B cell (primary cell): ENCODE measurements at regions not wholly inside any gene's neighbourhood (a gene's known extent, or its start where the extent isn't known, plus 50 kb on each side); places are given as distances from the start of the nearest gene placed in this dataset.

Source experiments
- ATAC-seq: fragments of 200-7000 bp; cut with Tn5 transposase; one replicate; pipeline ENCODE4 v1.10.0; 2021; ENCODE audit warnings: low read depth, mild to moderate bottlenecking, moderate number of reproducible peaks, moderate library complexity
- CTCF ChIA-PET: fragments of 350-600 bp; sonication (Branson Sonifier 250); formaldehyde crosslinking; loops from one replicate; lab custom pipeline; 2021; ENCODE audit warnings: antibody characterized with exemption, inconsistent platforms; lab: Charles Lee
- POLR2A ChIA-PET: fragments of 350-600 bp; sonication (Branson Sonifier 250); formaldehyde crosslinking; loops from one replicate; lab custom pipeline; 2021; ENCODE audit warnings: antibody characterized with exemption; lab: Charles Lee
- DNase-seq: peaks from one replicate; pipeline ENCODE4 v3.0.0; 2013
- H2AFZ ChIP-seq: 2 replicates; pipeline ENCODE4 v1.6.1; 2012; ENCODE audit warnings: mild to moderate bottlenecking, low read depth, low read length; ENCODE audit not compliant: insufficient read depth, poor library complexity, severe bottlenecking
- H3K27ac ChIP-seq, 2 donors: 1 replicate in 1 of 2; 2 replicates in 1 of 2; pipeline ENCODE4 v1.5.1; 2012 to 2013; ENCODE audit warnings: low read length in 2 of 2, mild to moderate bottlenecking in 2 of 2, moderate library complexity in 1 of 2
- H3K27me3 ChIP-seq, 4 experiments: fragments of 200-600 bp in 1 of 4; sonication (generic) in 1 of 4; replicated peaks in 1 of 4; 1 replicate in 2 of 4; 2 replicates in 2 of 4; pipeline versions ENCODE4 v1.6.1 to v1.7.0; 2013 to 2016; ENCODE audit warnings: low read length in 3 of 4, mild to moderate bottlenecking in 2 of 4, mixed read lengths in 1 of 4, moderate library complexity in 1 of 4; ENCODE audit not compliant: insufficient read depth in 4 of 4, control insufficient read depth in 3 of 4; ENCODE audit errors: control extremely low read depth in 1 of 4
- H3K36me3 ChIP-seq, 2 experiments: replicated peaks in 1 of 2; 1 replicate in 1 of 2; 2 replicates in 1 of 2; pipeline versions ENCODE4 v1.6.1 to v1.7.1; 2013; ENCODE audit warnings: low read length in 1 of 2; ENCODE audit not compliant: insufficient read depth in 2 of 2, control insufficient read depth in 1 of 2; ENCODE audit errors: control extremely low read depth in 1 of 2, extremely low read depth in 1 of 2
- H3K4me1 ChIP-seq, 2 donors: fragments of 200-600 bp in 1 of 2; sonication (generic) in 1 of 2; 1 replicate in 1 of 2; 2 replicates in 1 of 2; pipeline versions ENCODE4 v1.5.1 to v1.6.1; 2013 to 2017; ENCODE audit warnings: low read length in 2 of 2; ENCODE audit not compliant: control insufficient read depth in 2 of 2, insufficient read depth in 2 of 2
- H3K4me2 ChIP-seq: replicated peaks from 2 replicates; pipeline ENCODE3; 2012; ENCODE audit warnings: mild to moderate bottlenecking, low read depth, low read length; ENCODE audit not compliant: poor library complexity, severe bottlenecking
- H3K4me3 ChIP-seq, 5 experiments: fragments of 200-600 bp in 1 of 5; sonication (generic) in 1 of 5; 1 replicate in 3 of 5; 2 replicates in 2 of 5; pipeline versions ENCODE4 v1.5.1 to v1.7.0; 2011 to 2016; ENCODE audit warnings: low read length in 4 of 5, mild to moderate bottlenecking in 4 of 5, low read depth in 2 of 5, control low read depth in 1 of 5, moderate library complexity in 1 of 5; ENCODE audit not compliant: insufficient read depth in 1 of 5; ENCODE audit errors: control extremely low read depth in 1 of 5, extremely low read depth in 1 of 5
- H3K79me2 ChIP-seq: fragments of 200-600 bp; sonication (generic); one replicate; pipeline ENCODE4 v1.6.0; 2016; ENCODE audit warnings: low read length; ENCODE audit not compliant: control insufficient read depth, insufficient read depth
- H3K9ac ChIP-seq: fragments of 200-600 bp; sonication (generic); 2 replicates; pipeline ENCODE4 v1.6.1; 2017; ENCODE audit warnings: mild to moderate bottlenecking, low read length, moderate library complexity
- H3K9me3 ChIP-seq, 3 donors: one replicate each; pipeline versions ENCODE4 v1.6.1 to v1.7.1; 2013; ENCODE audit warnings: low read length in 2 of 3; ENCODE audit not compliant: control insufficient read depth in 2 of 3, insufficient read depth in 1 of 3; ENCODE audit errors: control extremely low read depth in 1 of 3
- H4K20me1 ChIP-seq: 2 replicates; pipeline ENCODE4 v1.6.0; 2012; ENCODE audit warnings: mild to moderate bottlenecking, low read length; ENCODE audit not compliant: insufficient read depth, control insufficient read depth, poor library complexity, severe bottlenecking
- H3K27ac Mint-ChIP-seq: one replicate; pipeline ENCODE4 v1.8.0; 2021; ENCODE audit warnings: mixed read lengths
- H3K27me3 Mint-ChIP-seq: one replicate; pipeline ENCODE4 v1.8.0; 2021; ENCODE audit warnings: mixed read lengths
- H3K4me1 Mint-ChIP-seq: one replicate; pipeline ENCODE4 v1.8.0; 2021; ENCODE audit warnings: mixed read lengths
- H3K4me3 Mint-ChIP-seq: one replicate; pipeline ENCODE4 v1.8.0; 2021; ENCODE audit warnings: mixed read lengths
- H3K9me3 Mint-ChIP-seq: one replicate; pipeline ENCODE4 v1.8.0; 2022; ENCODE audit warnings: mixed read lengths; ENCODE audit not compliant: insufficient read depth
- EZH2 ChIP-seq: IDR thresholded peaks from 2 replicates; pipeline ENCODE4 v1.6.1; 2012; ENCODE audit warnings: borderline replicate concordance, low read depth, mild to moderate bottlenecking, moderate library complexity, low read length; ENCODE audit not compliant: insufficient read depth, poor library complexity, severe bottlenecking
- WGBS: methylation state at CpG from one replicate; pipeline ENCODE4 v1.1.5; 2013; ENCODE audit warnings: missing lambda C conversion rate; ENCODE audit not compliant: insufficient coverage; 5-methylcytosine and 5-hydroxymethylcytosine counted together
- intact Hi-C: fragments of 100-400 bp; cut with micrococcal nuclease; formaldehyde crosslinking; loops from one replicate; pipeline ENCODE4 v1.10.0; 2022
- TF ChIP-seq, protein P1 (sequence below): fragments of 200-600 bp; IDR thresholded peaks from one replicate; pipeline ENCODE4 v1.8.0; 2022; ENCODE audit warnings: antibody characterized with exemption, mild to moderate bottlenecking

DNA sequence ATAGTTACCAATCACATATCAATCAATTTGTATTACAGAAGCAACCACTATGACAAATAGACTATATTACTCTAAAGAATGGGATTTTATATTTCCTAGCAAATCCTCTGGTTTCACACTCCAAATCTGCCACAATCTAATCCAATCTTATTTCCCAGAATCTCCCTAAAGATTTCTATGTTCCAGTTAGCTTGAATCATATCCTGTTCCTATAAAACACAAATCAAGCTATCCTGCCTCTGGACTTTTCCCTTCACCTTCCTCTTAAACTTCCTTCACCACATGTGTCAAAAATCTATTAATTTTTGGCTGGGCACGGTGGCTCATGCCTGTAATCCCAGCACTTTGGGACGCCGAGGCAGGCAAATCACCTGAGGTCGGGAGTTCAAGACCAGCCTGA is 50.0 kb downstream of the PIK3C2A start:
- H3K9me3 ChIP-seq, result no peaks in the 10 kb centered on the region
- no peak overlapping the region for H3K27ac ChIP-seq
- no peak overlapping the region for H3K27ac Mint-ChIP-seq
- no peak overlapping the region for H3K9ac ChIP-seq
- no peak overlapping the region for H3K4me3 ChIP-seq
- intact Hi-C loops, result no loop called here
- ChIA-PET CTCF (no interaction called here), POLR2A (no interaction called here)
- H2AFZ ChIP-seq, result no peak overlapping the region
- H3K4me3 Mint-ChIP-seq, result no peak overlapping the region
- no peak for TF ChIP-seq EZH2
- TF ChIP-seq, protein P1, sequence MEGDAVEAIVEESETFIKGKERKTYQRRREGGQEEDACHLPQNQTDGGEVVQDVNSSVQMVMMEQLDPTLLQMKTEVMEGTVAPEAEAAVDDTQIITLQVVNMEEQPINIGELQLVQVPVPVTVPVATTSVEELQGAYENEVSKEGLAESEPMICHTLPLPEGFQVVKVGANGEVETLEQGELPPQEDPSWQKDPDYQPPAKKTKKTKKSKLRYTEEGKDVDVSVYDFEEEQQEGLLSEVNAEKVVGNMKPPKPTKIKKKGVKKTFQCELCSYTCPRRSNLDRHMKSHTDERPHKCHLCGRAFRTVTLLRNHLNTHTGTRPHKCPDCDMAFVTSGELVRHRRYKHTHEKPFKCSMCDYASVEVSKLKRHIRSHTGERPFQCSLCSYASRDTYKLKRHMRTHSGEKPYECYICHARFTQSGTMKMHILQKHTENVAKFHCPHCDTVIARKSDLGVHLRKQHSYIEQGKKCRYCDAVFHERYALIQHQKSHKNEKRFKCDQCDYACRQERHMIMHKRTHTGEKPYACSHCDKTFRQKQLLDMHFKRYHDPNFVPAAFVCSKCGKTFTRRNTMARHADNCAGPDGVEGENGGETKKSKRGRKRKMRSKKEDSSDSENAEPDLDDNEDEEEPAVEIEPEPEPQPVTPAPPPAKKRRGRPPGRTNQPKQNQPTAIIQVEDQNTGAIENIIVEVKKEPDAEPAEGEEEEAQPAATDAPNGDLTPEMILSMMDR, result no peak
- H3K36me3 ChIP-seq, result peaks cover 0 to 3% of the 10 kb centered on the region in 2 experiments
- no peak for ATAC-seq
- WGBS, result 100% methylated on average over 4 of the region's 4 CpGs
- H3K27me3 Mint-ChIP-seq, result no peaks in the 10 kb centered on the region
- H3K27me3 ChIP-seq, result no peaks in the 10 kb centered on the region
- H3K4me1 Mint-ChIP-seq, result peaks cover 33% of the 10 kb centered on the region
- H3K4me1 ChIP-seq, result peaks cover 19 to 28% of the 10 kb centered on the region in 2 donors
- H4K20me1 ChIP-seq, result peaks cover 12% of the 10 kb centered on the region
- H3K9me3 Mint-ChIP-seq, result no peaks in the 10 kb centered on the region
- H3K4me2 ChIP-seq, result no peak overlapping the region
- no peak for DNase-seq
- peaks cover 46% of the 10 kb centered on the region for H3K79me2 ChIP-seq

DNA sequence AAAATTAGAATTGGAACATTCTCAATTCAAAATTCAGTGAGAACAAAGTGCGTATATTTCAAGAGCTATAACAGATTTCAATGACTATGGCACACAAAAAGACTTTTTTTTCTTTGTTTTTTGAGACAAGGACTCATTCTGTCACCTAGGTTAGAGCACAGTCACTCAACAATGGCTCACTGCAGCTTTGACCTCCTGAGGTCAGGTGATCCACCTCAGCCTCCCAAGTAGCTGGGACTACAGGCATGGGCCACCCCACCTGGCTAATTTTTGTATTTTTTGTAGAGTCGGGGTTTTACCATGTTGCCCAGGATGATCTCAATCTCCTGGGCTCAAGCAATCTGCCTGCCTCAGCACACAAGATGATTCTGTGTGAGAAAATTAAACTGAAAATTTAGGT is 51.5 kb downstream of the PIK3C2A start:
- no peak overlapping the region for H3K4me3 Mint-ChIP-seq
- Histone ChIP-seq H2AFZ (no peak overlapping the region), H3K27ac (no peak overlapping the region), H3K4me1 (peaks cover 8 to 13% of the 10 kb centered on the region in 2 donors), H3K36me3 (peaks cover 0 to 3% of the 10 kb centered on the region in 2 experiments), H3K9ac (no peak overlapping the region), H3K4me3 (no peak overlapping the region), H3K27me3 (no peaks in the 10 kb centered on the region), H4K20me1 (peaks cover 8% of the 10 kb centered on the region), H3K79me2 (peaks cover 35% of the 10 kb centered on the region), H3K4me2 (no peak overlapping the region), H3K9me3 (no peaks in the 10 kb centered on the region)
- intact Hi-C loops, result no loop called here
- ChIA-PET CTCF (no interaction called here), POLR2A (no interaction called here)
- H3K9me3 Mint-ChIP-seq, result no peaks in the 10 kb centered on the region
- H3K4me1 Mint-ChIP-seq, result peaks cover 19% of the 10 kb centered on the region
- TF ChIP-seq, protein P1, result no peak
- no peak for TF ChIP-seq EZH2
- no peak overlapping the region for H3K27ac Mint-ChIP-seq
- no peaks in the 10 kb centered on the region for H3K27me3 Mint-ChIP-seq
- WGBS, result 90% methylated on average over 2 of the region's 2 CpGs
- DNase-seq (no peak), ATAC-seq (no peak)
